Ishikawa (cell line): ENCODE measurements at regions not wholly inside any gene's neighbourhood (a gene's known extent, or its start where the extent isn't known, plus 50 kb on each side); places are given as distances from the start of the nearest gene placed in this dataset.

Experiments used
- EGR1 ChIP-seq: IDR thresholded peaks from 2 replicates; pipeline ENCODE4 v1.6.1; 2012
- EP300 ChIP-seq: IDR thresholded peaks from 2 replicates; pipeline ENCODE4 v1.6.1; 2012; ENCODE audit warnings: borderline replicate concordance
- MAX ChIP-seq: IDR thresholded peaks from 2 replicates; pipeline ENCODE4 v1.6.1; 2012
- REST ChIP-seq: IDR thresholded peaks from 2 replicates; pipeline ENCODE4 v1.6.1; 2012; ENCODE audit warnings: low read depth, mild to moderate bottlenecking
- ZBTB7A ChIP-seq: IDR thresholded peaks from 2 replicates; pipeline ENCODE4 v1.6.1; 2012; ENCODE audit warnings: low read depth

GRCh38 chr3:124582196-124582595, 148.1 kb upstream of the UMPS start:
- TF ChIP-seq REST, result no peak
- no peak for TF ChIP-seq EP300
- TF ChIP-seq EGR1, result no peak
- TF ChIP-seq MAX, result no peak
- no peak for TF ChIP-seq ZBTB7A
